WTC11 (cell line): ENCODE measurements at regions not wholly inside any gene's neighbourhood (a gene's known extent, or its start where the extent isn't known, plus 50 kb on each side); places are given as distances from the start of the nearest gene placed in this dataset.

Experiments
- ATAC-seq: fragments of 200-7000 bp; cut with Tn5 transposase; 2 replicates; pipeline ENCODE4 v1.10.0; 2021; ENCODE audit warnings: mild to moderate bottlenecking, moderate library complexity
- CTCF ChIA-PET: fragments of 300-600 bp; sonication (Branson Sonifier 250); formaldehyde crosslinking; loops from one replicate; lab custom pipeline; 2021; ENCODE audit warnings: antibody characterized with exemption; lab: Charles Lee
- POLR2A ChIA-PET: fragments of 350-600 bp; sonication (Branson Sonifier 250); formaldehyde crosslinking; loops from one replicate; lab custom pipeline; 2021; ENCODE audit warnings: antibody characterized with exemption; lab: Charles Lee
- DNase-seq: peaks from one replicate; pipeline ENCODE4 v3.0.0; 2021; ENCODE audit warnings: low spot score
- H3K27ac Mint-ChIP-seq: 2 replicates; pipeline ENCODE4 v1.8.0; 2021; ENCODE audit warnings: mixed read lengths
- H3K27me3 Mint-ChIP-seq: 2 replicates; pipeline ENCODE4 v1.8.0; 2021; ENCODE audit warnings: low read depth, mild to moderate bottlenecking, moderate library complexity, mixed read lengths
- H3K36me3 Mint-ChIP-seq: 2 replicates; pipeline ENCODE4 v1.8.0; 2021; ENCODE audit warnings: mixed read lengths
- H3K4me1 Mint-ChIP-seq: 2 replicates; pipeline ENCODE4 v1.8.0; 2022; ENCODE audit warnings: mixed read lengths
- H3K4me3 Mint-ChIP-seq: 2 replicates; pipeline ENCODE4 v1.8.0; 2021; ENCODE audit warnings: mild to moderate bottlenecking, moderate library complexity, mixed read lengths
- H3K9me3 Mint-ChIP-seq: 2 replicates; pipeline ENCODE4 v1.8.0; 2021; ENCODE audit warnings: mixed read lengths
- ATF1 ChIP-seq: sonication (generic); formaldehyde crosslinking; IDR thresholded peaks from 2 replicates; pipeline ENCODE4 v1.8.1; 2023; ENCODE audit warnings: mild to moderate bottlenecking, moderate library complexity, missing genetic modification reagents
- CBFB ChIP-seq: sonication (generic); formaldehyde crosslinking; IDR thresholded peaks from 2 replicates; pipeline ENCODE4 v1.8.1; 2022; ENCODE audit warnings: mild to moderate bottlenecking, low read depth, missing genetic modification reagents
- ESRRA ChIP-seq: sonication (generic); formaldehyde crosslinking; IDR thresholded peaks from 2 replicates; pipeline ENCODE4 v1.8.1; 2022; ENCODE audit warnings: mild to moderate bottlenecking, missing genetic modification reagents, borderline replicate concordance
- IRF2 ChIP-seq: sonication (generic); formaldehyde crosslinking; IDR thresholded peaks from 2 replicates; pipeline ENCODE4 v1.8.0; 2022; ENCODE audit warnings: low read depth, missing genetic modification reagents, borderline replicate concordance
- MAX ChIP-seq: sonication (generic); formaldehyde crosslinking; IDR thresholded peaks from 2 replicates; pipeline ENCODE4 v1.8.0; 2022; ENCODE audit warnings: mild to moderate bottlenecking, missing genetic modification reagents
- NFATC4 ChIP-seq: fragments of 250-450 bp; sonication (Bioruptor Pico); IDR thresholded peaks from 2 replicates; pipeline ENCODE4 v1.9.0; 2021; ENCODE audit warnings: mild to moderate bottlenecking
- SMAD4 ChIP-seq: sonication (generic); formaldehyde crosslinking; IDR thresholded peaks from 2 replicates; pipeline ENCODE4 v1.8.0; 2022; ENCODE audit warnings: mild to moderate bottlenecking, missing genetic modification reagents
- SP1 ChIP-seq: sonication (generic); formaldehyde crosslinking; conservative IDR thresholded peaks from 2 replicates; pipeline ENCODE4 v1.8.1; 2022; ENCODE audit warnings: missing genetic modification reagents
- TEAD4 ChIP-seq: sonication (generic); formaldehyde crosslinking; IDR thresholded peaks from 2 replicates; pipeline ENCODE4 v1.8.0; 2022; ENCODE audit warnings: mild to moderate bottlenecking, missing genetic modification reagents
- USF1 ChIP-seq: sonication (generic); formaldehyde crosslinking; IDR thresholded peaks from 2 replicates; pipeline ENCODE4 v1.8.0; 2022; ENCODE audit warnings: mild to moderate bottlenecking, missing genetic modification reagents
- USF2 ChIP-seq: sonication (generic); formaldehyde crosslinking; IDR thresholded peaks from 2 replicates; pipeline ENCODE4 v1.8.1; 2023; ENCODE audit warnings: mild to moderate bottlenecking, missing genetic modification reagents, moderate library complexity
- ZBTB43 ChIP-seq: sonication (generic); formaldehyde crosslinking; IDR thresholded peaks from 2 replicates; pipeline ENCODE4 v1.8.1; 2023; ENCODE audit warnings: mild to moderate bottlenecking, missing genetic modification reagents
- ZNF121 ChIP-seq: sonication (generic); formaldehyde crosslinking; IDR thresholded peaks from 2 replicates; pipeline ENCODE4 v1.8.0; 2023; ENCODE audit warnings: missing genetic modification reagents
- ZNF219 ChIP-seq: sonication (generic); formaldehyde crosslinking; IDR thresholded peaks from 2 replicates; pipeline ENCODE4 v1.8.0; 2023; ENCODE audit warnings: missing genetic modification reagents, mild to moderate bottlenecking, borderline replicate concordance
- ZNF232 ChIP-seq: sonication (generic); formaldehyde crosslinking; IDR thresholded peaks from 2 replicates; pipeline ENCODE4 v1.8.0; 2022; ENCODE audit warnings: mild to moderate bottlenecking, missing genetic modification reagents
- TF ChIP-seq, protein P1 (sequence below): fragments of 250-450 bp; sonication (Bioruptor Pico); IDR thresholded peaks from 2 replicates; pipeline ENCODE4 v1.9.0; 2021; ENCODE audit warnings: mild to moderate bottlenecking
- TF ChIP-seq, protein P2 (sequence below): fragments of 250-450 bp; sonication (Bioruptor Pico); IDR thresholded peaks from 2 replicates; pipeline ENCODE4 v1.9.0; 2021; ENCODE audit warnings: moderate library complexity, mild to moderate bottlenecking, inconsistent platforms, borderline replicate concordance
- TF ChIP-seq, protein P3 (sequence below): sonication (generic); formaldehyde crosslinking; IDR thresholded peaks from 2 replicates; pipeline ENCODE4 v1.8.1; 2023; ENCODE audit warnings: mild to moderate bottlenecking, missing genetic modification reagents, moderate library complexity

GRCh38 chr3:24734019-24734418 lies 239.4 kb upstream of the THRB start:
- POLR2A ChIA-PET, result no interaction called here
- ATAC-seq (no peak), DNase-seq (no peak)
- Mint-ChIP-seq H3K9me3 (peaks cover 14% of the 10 kb centered on the region), H3K27ac (no peak overlapping the region), H3K36me3 (no peaks in the 10 kb centered on the region), H3K4me1 (no peaks in the 10 kb centered on the region), H3K27me3 (no peaks in the 10 kb centered on the region), H3K4me3 (no peak overlapping the region)
- CTCF ChIA-PET, result no interaction called here
- TF ChIP-seq ESRRA (CRISPR knock-in tag), result no peak
- no peak for TF ChIP-seq TEAD4 (CRISPR knock-in tag)
- TF ChIP-seq ATF1, result no peak
- TF ChIP-seq CBFB (CRISPR knock-in tag), result no peak
- TF ChIP-seq USF2 (CRISPR knock-in tag), result no peak
- TF ChIP-seq, protein P1, sequence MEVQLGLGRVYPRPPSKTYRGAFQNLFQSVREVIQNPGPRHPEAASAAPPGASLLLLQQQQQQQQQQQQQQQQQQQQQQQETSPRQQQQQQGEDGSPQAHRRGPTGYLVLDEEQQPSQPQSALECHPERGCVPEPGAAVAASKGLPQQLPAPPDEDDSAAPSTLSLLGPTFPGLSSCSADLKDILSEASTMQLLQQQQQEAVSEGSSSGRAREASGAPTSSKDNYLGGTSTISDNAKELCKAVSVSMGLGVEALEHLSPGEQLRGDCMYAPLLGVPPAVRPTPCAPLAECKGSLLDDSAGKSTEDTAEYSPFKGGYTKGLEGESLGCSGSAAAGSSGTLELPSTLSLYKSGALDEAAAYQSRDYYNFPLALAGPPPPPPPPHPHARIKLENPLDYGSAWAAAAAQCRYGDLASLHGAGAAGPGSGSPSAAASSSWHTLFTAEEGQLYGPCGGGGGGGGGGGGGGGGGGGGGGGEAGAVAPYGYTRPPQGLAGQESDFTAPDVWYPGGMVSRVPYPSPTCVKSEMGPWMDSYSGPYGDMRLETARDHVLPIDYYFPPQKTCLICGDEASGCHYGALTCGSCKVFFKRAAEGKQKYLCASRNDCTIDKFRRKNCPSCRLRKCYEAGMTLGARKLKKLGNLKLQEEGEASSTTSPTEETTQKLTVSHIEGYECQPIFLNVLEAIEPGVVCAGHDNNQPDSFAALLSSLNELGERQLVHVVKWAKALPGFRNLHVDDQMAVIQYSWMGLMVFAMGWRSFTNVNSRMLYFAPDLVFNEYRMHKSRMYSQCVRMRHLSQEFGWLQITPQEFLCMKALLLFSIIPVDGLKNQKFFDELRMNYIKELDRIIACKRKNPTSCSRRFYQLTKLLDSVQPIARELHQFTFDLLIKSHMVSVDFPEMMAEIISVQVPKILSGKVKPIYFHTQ (CRISPR knock-in tag), result no peak
- TF ChIP-seq ZNF121 (CRISPR knock-in tag), result no peak

GRCh38 chr3:24736701-24737100 lies 242.1 kb upstream of the THRB start:
- ChIA-PET CTCF (no interaction called here), POLR2A (no interaction called here)
- peaks cover 17% of the 10 kb centered on the region for H3K4me1 Mint-ChIP-seq
- no peaks in the 10 kb centered on the region for H3K36me3 Mint-ChIP-seq
- ATAC-seq, result no peak
- H3K27me3 Mint-ChIP-seq, result no peaks in the 10 kb centered on the region
- TF ChIP-seq MAX (CRISPR knock-in tag) (no peak), NFATC4 (CRISPR knock-in tag) (no peak), ZBTB43 (no peak), ZNF219 (no peak), ZNF232 (CRISPR knock-in tag) (no peak), USF1 (CRISPR knock-in tag) (no peak)
- TF ChIP-seq, protein P2, sequence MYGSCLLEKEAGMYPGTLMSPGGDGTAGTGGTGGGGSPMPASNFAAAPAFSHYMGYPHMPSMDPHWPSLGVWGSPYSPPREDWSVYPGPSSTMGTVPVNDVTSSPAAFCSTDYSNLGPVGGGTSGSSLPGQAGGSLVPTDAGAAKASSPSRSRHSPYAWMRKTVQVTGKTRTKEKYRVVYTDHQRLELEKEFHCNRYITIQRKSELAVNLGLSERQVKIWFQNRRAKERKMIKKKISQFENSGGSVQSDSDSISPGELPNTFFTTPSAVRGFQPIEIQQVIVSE, result no peak
- no peak overlapping the region for H3K4me3 Mint-ChIP-seq
- no peak overlapping the region for H3K27ac Mint-ChIP-seq
- DNase-seq, result no peak
- peaks cover 10% of the 10 kb centered on the region for H3K9me3 Mint-ChIP-seq

- H3K9me3 Mint-ChIP-seq, result no peaks in the 10 kb centered on the region
- ChIA-PET CTCF (interaction anchor here (0.9 to 2.0 kb wide), 4 partner anchors 14 to 293 kb away, joined by 3 to 7 read pairs (median 4); no protein-coding TSS in a partner anchor), POLR2A (no interaction called here)
- no peaks in the 10 kb centered on the region for H3K27me3 Mint-ChIP-seq
- no peak overlapping the region for H3K27ac Mint-ChIP-seq
- no peak overlapping the region for H3K4me3 Mint-ChIP-seq
- H3K4me1 Mint-ChIP-seq, result peaks cover 17% of the 10 kb centered on the region
- H3K36me3 Mint-ChIP-seq, result no peaks in the 10 kb centered on the region
- TF ChIP-seq SP1 (CRISPR knock-in tag) (no peak), SMAD4 (CRISPR knock-in tag) (no peak), IRF2 (CRISPR knock-in tag) (no peak)
- TF ChIP-seq, protein P3, sequence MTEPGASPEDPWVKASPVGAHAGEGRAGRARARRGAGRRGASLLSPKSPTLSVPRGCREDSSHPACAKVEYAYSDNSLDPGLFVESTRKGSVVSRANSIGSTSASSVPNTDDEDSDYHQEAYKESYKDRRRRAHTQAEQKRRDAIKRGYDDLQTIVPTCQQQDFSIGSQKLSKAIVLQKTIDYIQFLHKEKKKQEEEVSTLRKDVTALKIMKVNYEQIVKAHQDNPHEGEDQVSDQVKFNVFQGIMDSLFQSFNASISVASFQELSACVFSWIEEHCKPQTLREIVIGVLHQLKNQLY, result no peak
- DNase-seq (no peak), ATAC-seq (no peak)
Observed at GRCh38 chr3:24740326-24740725, 245.7 kb upstream of the THRB start.
